HEK293T (cell line): ENCODE measurements at regions not wholly inside any gene's neighbourhood (a gene's known extent, or its start where the extent isn't known, plus 50 kb on each side); places are given as distances from the start of the nearest gene placed in this dataset.
"Not testable (repeated sequence)": the region's sequence is repeated elsewhere in the genome, so short reads cannot be mapped to it uniquely, and the experiment has no call there.

Experiments
- BHLHE40 ChIP-seq: fragments of 450-650 bp; IDR thresholded peaks from 2 replicates; pipeline ENCODE4 v1.6.1; 2016; ENCODE audit warnings: mild to moderate bottlenecking, moderate library complexity, borderline replicate concordance
- FOXA1 ChIP-seq: fragments of 450-650 bp; IDR thresholded peaks from 2 replicates; pipeline ENCODE4 v1.6.1; 2016; ENCODE audit warnings: mild to moderate bottlenecking
- FOXK2 ChIP-seq: fragments of 450-650 bp; IDR thresholded peaks from 2 replicates; pipeline ENCODE4 v1.6.1; 2016; ENCODE audit warnings: mild to moderate bottlenecking
- FOXM1 ChIP-seq: fragments of 450-650 bp; IDR thresholded peaks from 2 replicates; pipeline ENCODE4 v1.6.1; 2017; ENCODE audit warnings: mild to moderate bottlenecking, borderline replicate concordance
- L3MBTL2 ChIP-seq: fragments of 450-650 bp; conservative IDR thresholded peaks from 2 replicates; pipeline ENCODE4 v1.6.1; 2016; ENCODE audit warnings: mild to moderate bottlenecking
- LEF1 ChIP-seq: fragments of 450-650 bp; IDR thresholded peaks from 2 replicates; pipeline ENCODE4 v1.6.1; 2017; ENCODE audit warnings: mild to moderate bottlenecking, borderline replicate concordance
- SUZ12 ChIP-seq: fragments of 450-650 bp; IDR thresholded peaks from 2 replicates; pipeline ENCODE4 v1.6.1; 2016; ENCODE audit warnings: mild to moderate bottlenecking
- ZNF384 ChIP-seq: fragments of 450-650 bp; IDR thresholded peaks from 2 replicates; pipeline ENCODE4 v1.6.1; 2016

DNA sequence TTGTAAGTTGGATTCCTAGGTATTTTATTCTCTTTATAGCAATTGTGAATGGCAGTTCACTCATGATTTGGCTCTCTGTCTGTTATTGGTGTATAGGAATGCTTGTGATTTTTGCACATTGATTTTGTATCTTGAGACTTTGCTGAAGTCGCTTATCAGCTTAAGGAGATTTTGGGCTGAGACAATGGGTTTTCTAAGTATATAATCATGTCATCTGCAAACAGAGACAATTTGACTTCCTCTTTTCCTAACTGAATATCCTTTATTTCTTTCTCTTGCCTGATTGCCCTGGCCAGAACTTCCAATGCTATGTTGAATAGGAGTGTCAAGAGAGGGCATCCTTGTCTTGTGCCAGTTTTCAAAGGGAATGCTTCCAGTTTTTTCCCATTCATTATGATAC lies 464.8 kb downstream of the XYLT1 start:
- not testable (repeated sequence) for TF ChIP-seq FOXM1, ZNF384, FOXA1, LEF1, L3MBTL2, FOXK2, SUZ12, BHLHE40
